GM23338 (cell line): ENCODE measurements at regions not wholly inside any gene's neighbourhood (a gene's known extent, or its start where the extent isn't known, plus 50 kb on each side); places are given as distances from the start of the nearest gene placed in this dataset.

Experiments used
- ATAC-seq: fragments of 200-7000 bp; cut with Tn5 transposase; 3 replicates; pipeline ENCODE4 v1.9.1; 2020
- DNase-seq: peaks from one replicate; pipeline ENCODE4 v3.0.0-alpha.2; 2015; ENCODE audit warnings: low spot score
- H2AFZ ChIP-seq: fragments of 200-600 bp; sonication (generic); 2 replicates; pipeline ENCODE4 v1.8.0; 2016; ENCODE audit warnings: antibody characterized with exemption, mild to moderate bottlenecking, moderate library complexity
- H3F3A ChIP-seq: fragments of 200-600 bp; sonication (generic); replicated peaks from 2 replicates; pipeline ENCODE4 v1.8.0; 2017; ENCODE audit warnings: antibody characterized with exemption, mixed run types, low read depth
- H3K27ac ChIP-seq: fragments of 200-600 bp; sonication (generic); 2 replicates; pipeline ENCODE4 v1.6.1; 2016; ENCODE audit warnings: low read depth
- H3K27me3 ChIP-seq: fragments of 200-600 bp; sonication (generic); 2 replicates; pipeline ENCODE4 v1.8.0; 2016; ENCODE audit warnings: mild to moderate bottlenecking, mixed run types, moderate library complexity; ENCODE audit not compliant: insufficient read depth
- H3K36me3 ChIP-seq: fragments of 200-600 bp; sonication (generic); 2 replicates; pipeline ENCODE4 v1.8.0; 2016; ENCODE audit warnings: mild to moderate bottlenecking; ENCODE audit not compliant: insufficient read depth
- H3K4me1 ChIP-seq: fragments of 200-600 bp; sonication (generic); 2 replicates; pipeline ENCODE4 v1.8.0; 2016; ENCODE audit warnings: mild to moderate bottlenecking, moderate library complexity; ENCODE audit not compliant: insufficient read depth
- H3K4me2 ChIP-seq: fragments of 200-600 bp; sonication (generic); 2 replicates; pipeline ENCODE4 v1.7.1; 2017; ENCODE audit warnings: mixed run types
- H3K4me3 ChIP-seq: fragments of 200-600 bp; sonication (generic); 2 replicates; pipeline ENCODE4 v1.6.1; 2016; ENCODE audit warnings: mixed run types
- H3K79me2 ChIP-seq: fragments of 200-600 bp; sonication (generic); replicated peaks from 2 replicates; pipeline ENCODE4 v1.8.0; 2017; ENCODE audit warnings: mild to moderate bottlenecking; ENCODE audit not compliant: insufficient read depth
- H3K9me2 ChIP-seq: fragments of 200-600 bp; sonication (generic); 2 replicates; pipeline ENCODE4 v1.8.0; 2017; ENCODE audit not compliant: insufficient read depth
- H4K20me1 ChIP-seq: fragments of 200-600 bp; sonication (generic); replicated peaks from 2 replicates; pipeline ENCODE4 v1.8.0; 2017; ENCODE audit warnings: mild to moderate bottlenecking; ENCODE audit not compliant: insufficient read depth
- H3K27ac Mint-ChIP-seq: 2 replicates; pipeline ENCODE4 v1.8.0; 2020; ENCODE audit warnings: inconsistent platforms, mild to moderate bottlenecking, moderate library complexity, mixed read lengths
- H3K27me3 Mint-ChIP-seq: 3 replicates; pipeline ENCODE4 v1.8.0; 2022; ENCODE audit warnings: low read depth, mild to moderate bottlenecking, moderate library complexity, mixed read lengths, inconsistent platforms; ENCODE audit not compliant: insufficient read depth, poor library complexity
- H3K36me3 Mint-ChIP-seq: 3 replicates; pipeline ENCODE4 v1.8.0; 2021; ENCODE audit warnings: low read depth, mild to moderate bottlenecking, inconsistent platforms, moderate library complexity, mixed read lengths
- H3K4me1 Mint-ChIP-seq: 3 replicates; pipeline ENCODE4 v1.8.0; 2020; ENCODE audit warnings: mild to moderate bottlenecking, inconsistent platforms, mixed read lengths
- H3K4me3 Mint-ChIP-seq: 3 replicates; pipeline ENCODE4 v1.8.0; 2021; ENCODE audit warnings: moderate library complexity, mild to moderate bottlenecking, inconsistent platforms, mixed read lengths
- H3K9me3 Mint-ChIP-seq: 3 replicates; pipeline ENCODE4 v1.8.0; 2020; ENCODE audit warnings: moderate library complexity, mild to moderate bottlenecking, inconsistent platforms, mixed read lengths
- EZH2 ChIP-seq: fragments of 200-600 bp; sonication (generic); IDR thresholded peaks from one replicate; pipeline ENCODE4 v1.8.0; 2017; ENCODE audit warnings: antibody characterized with exemption, mild to moderate bottlenecking, low read depth; ENCODE audit not compliant: unreplicated experiment
- EZH2phosphoT487 ChIP-seq: fragments of 200-600 bp; sonication (generic); IDR thresholded peaks from one replicate; pipeline ENCODE4 v1.8.1; 2018; ENCODE audit warnings: antibody characterized with exemption; ENCODE audit not compliant: unreplicated experiment
- NANOG ChIP-seq: IDR thresholded peaks from 2 replicates; pipeline ENCODE4 v1.6.1; 2016; ENCODE audit warnings: antibody characterized with exemption, borderline replicate concordance
- POLR2AphosphoS5 ChIP-seq: IDR thresholded peaks from 2 replicates; pipeline ENCODE4 v1.6.1; 2016; ENCODE audit warnings: antibody characterized with exemption, low read depth
- STAT1 ChIP-seq: IDR thresholded peaks from one replicate; pipeline ENCODE4 v1.6.1; 2016; ENCODE audit warnings: antibody characterized with exemption; ENCODE audit not compliant: unreplicated experiment
- ZNF114 ChIP-seq: fragments of 250-450 bp; sonication (Bioruptor Pico); IDR thresholded peaks from 2 replicates; pipeline ENCODE4 v1.5.0; 2020; ENCODE audit warnings: mild to moderate bottlenecking, moderate library complexity
- ZNF331 ChIP-seq: fragments of 250-450 bp; sonication (Bioruptor Pico); IDR thresholded peaks from 2 replicates; pipeline ENCODE4 v1.5.0; 2020; ENCODE audit warnings: low read depth, mild to moderate bottlenecking, moderate library complexity
- TF ChIP-seq, protein P1 (sequence below): IDR thresholded peaks from 2 replicates; pipeline ENCODE4 v1.6.1; 2016; ENCODE audit warnings: antibody characterized with exemption
- TF ChIP-seq, protein P2 (sequence below): IDR thresholded peaks from one replicate; pipeline ENCODE4 v1.6.1; 2018; ENCODE audit warnings: antibody characterized with exemption; ENCODE audit not compliant: unreplicated experiment
- TF ChIP-seq, protein P3 (sequence below): fragments of 250-450 bp; sonication (Bioruptor Pico); IDR thresholded peaks from 2 replicates; pipeline ENCODE4 v1.5.0; 2020; ENCODE audit warnings: mild to moderate bottlenecking, moderate library complexity

DNA sequence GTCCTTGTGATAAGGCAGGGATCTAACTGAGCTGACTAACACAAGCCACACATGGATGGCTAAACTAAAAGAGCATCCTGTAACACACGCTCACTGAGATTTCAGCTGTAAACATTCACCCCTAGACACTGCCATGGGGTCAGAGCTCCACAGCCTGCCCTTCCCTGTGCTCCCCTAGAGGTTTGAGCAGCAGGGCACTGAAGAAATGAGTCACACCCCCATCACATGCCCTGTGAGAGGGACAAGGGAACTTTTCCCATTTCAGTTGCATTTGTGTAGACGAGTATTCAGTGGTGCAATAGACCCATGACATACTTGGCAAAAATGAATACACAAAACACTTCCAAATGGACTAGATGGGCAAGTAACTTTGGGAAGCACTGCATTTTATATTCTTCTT is 402.4 kb upstream of the LRRTM1 start:
- Histone ChIP-seq H3K27ac (no peak overlapping the region), H3K4me3 (no peak overlapping the region), H4K20me1 (no peaks in the 10 kb centered on the region), H3K79me2 (no peaks in the 10 kb centered on the region), H3K4me1 (no peaks in the 10 kb centered on the region), H3K9me2 (no peaks in the 10 kb centered on the region), H3K4me2 (no peak overlapping the region), H3F3A (no peaks in the 10 kb centered on the region), H3K27me3 (no peaks in the 10 kb centered on the region), H2AFZ (peak overlapping the region; percentile 78; the same call in 1 of the 2 replicates), H3K36me3 (no peaks in the 10 kb centered on the region)
- H3K27ac Mint-ChIP-seq = no peak overlapping the region
- no peaks in the 10 kb centered on the region for H3K9me3 Mint-ChIP-seq
- H3K4me1 Mint-ChIP-seq = peaks cover 6% of the 10 kb centered on the region; the same call in 2 of the 3 replicates
- no peak overlapping the region for H3K4me3 Mint-ChIP-seq
- ATAC-seq (no peak), DNase-seq (no peak)
- no peaks in the 10 kb centered on the region for H3K36me3 Mint-ChIP-seq
- TF ChIP-seq, protein P1, sequence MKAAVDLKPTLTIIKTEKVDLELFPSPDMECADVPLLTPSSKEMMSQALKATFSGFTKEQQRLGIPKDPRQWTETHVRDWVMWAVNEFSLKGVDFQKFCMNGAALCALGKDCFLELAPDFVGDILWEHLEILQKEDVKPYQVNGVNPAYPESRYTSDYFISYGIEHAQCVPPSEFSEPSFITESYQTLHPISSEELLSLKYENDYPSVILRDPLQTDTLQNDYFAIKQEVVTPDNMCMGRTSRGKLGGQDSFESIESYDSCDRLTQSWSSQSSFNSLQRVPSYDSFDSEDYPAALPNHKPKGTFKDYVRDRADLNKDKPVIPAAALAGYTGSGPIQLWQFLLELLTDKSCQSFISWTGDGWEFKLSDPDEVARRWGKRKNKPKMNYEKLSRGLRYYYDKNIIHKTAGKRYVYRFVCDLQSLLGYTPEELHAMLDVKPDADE = no peak
- TF ChIP-seq EZH2 (no peak), ZNF114 (CRISPR knock-in tag) (no peak)
- H3K27me3 Mint-ChIP-seq = no peaks in the 10 kb centered on the region

DNA sequence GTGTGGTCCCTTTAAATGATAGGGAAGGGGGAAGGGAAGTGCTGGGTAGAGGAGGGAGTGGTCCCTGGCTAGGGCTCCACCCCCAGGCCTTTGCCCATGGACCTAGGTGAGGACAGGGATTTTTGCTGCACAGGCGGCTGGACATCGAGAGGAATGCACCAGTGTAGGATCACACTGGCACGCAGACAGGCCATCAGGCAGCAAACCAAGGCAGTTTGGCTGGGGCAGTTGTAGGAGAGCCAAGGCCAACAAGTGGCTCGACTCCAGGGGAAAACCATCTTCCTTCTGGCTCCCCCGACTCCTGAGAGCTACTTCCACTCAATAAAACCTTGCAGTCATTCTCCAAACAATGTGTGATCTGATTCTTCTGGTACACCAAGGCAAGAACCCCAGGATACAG is 402.0 kb upstream of the LRRTM1 start:
- Mint-ChIP-seq H3K4me3 (no peak overlapping the region), H3K4me1 (peaks cover 6% of the 10 kb centered on the region; the same call in 2 of the 3 replicates), H3K36me3 (no peaks in the 10 kb centered on the region), H3K27ac (no peak overlapping the region), H3K27me3 (no peaks in the 10 kb centered on the region), H3K9me3 (no peaks in the 10 kb centered on the region)
- no peak overlapping the region for H3K4me2 ChIP-seq
- H3K9me2 ChIP-seq = no peaks in the 10 kb centered on the region
- H3K27me3 ChIP-seq = no peaks in the 10 kb centered on the region
- TF ChIP-seq ZNF331 (CRISPR knock-in tag) (no peak), ZNF114 (CRISPR knock-in tag) (no peak), NANOG (no peak), EZH2phosphoT487 (no peak), POLR2AphosphoS5 (no peak), STAT1 (no peak), EZH2 (no peak)
- TF ChIP-seq, protein P2, sequence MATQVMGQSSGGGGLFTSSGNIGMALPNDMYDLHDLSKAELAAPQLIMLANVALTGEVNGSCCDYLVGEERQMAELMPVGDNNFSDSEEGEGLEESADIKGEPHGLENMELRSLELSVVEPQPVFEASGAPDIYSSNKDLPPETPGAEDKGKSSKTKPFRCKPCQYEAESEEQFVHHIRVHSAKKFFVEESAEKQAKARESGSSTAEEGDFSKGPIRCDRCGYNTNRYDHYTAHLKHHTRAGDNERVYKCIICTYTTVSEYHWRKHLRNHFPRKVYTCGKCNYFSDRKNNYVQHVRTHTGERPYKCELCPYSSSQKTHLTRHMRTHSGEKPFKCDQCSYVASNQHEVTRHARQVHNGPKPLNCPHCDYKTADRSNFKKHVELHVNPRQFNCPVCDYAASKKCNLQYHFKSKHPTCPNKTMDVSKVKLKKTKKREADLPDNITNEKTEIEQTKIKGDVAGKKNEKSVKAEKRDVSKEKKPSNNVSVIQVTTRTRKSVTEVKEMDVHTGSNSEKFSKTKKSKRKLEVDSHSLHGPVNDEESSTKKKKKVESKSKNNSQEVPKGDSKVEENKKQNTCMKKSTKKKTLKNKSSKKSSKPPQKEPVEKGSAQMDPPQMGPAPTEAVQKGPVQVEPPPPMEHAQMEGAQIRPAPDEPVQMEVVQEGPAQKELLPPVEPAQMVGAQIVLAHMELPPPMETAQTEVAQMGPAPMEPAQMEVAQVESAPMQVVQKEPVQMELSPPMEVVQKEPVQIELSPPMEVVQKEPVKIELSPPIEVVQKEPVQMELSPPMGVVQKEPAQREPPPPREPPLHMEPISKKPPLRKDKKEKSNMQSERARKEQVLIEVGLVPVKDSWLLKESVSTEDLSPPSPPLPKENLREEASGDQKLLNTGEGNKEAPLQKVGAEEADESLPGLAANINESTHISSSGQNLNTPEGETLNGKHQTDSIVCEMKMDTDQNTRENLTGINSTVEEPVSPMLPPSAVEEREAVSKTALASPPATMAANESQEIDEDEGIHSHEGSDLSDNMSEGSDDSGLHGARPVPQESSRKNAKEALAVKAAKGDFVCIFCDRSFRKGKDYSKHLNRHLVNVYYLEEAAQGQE = no peak
- TF ChIP-seq, protein P1 = no peak
- TF ChIP-seq, protein P3, sequence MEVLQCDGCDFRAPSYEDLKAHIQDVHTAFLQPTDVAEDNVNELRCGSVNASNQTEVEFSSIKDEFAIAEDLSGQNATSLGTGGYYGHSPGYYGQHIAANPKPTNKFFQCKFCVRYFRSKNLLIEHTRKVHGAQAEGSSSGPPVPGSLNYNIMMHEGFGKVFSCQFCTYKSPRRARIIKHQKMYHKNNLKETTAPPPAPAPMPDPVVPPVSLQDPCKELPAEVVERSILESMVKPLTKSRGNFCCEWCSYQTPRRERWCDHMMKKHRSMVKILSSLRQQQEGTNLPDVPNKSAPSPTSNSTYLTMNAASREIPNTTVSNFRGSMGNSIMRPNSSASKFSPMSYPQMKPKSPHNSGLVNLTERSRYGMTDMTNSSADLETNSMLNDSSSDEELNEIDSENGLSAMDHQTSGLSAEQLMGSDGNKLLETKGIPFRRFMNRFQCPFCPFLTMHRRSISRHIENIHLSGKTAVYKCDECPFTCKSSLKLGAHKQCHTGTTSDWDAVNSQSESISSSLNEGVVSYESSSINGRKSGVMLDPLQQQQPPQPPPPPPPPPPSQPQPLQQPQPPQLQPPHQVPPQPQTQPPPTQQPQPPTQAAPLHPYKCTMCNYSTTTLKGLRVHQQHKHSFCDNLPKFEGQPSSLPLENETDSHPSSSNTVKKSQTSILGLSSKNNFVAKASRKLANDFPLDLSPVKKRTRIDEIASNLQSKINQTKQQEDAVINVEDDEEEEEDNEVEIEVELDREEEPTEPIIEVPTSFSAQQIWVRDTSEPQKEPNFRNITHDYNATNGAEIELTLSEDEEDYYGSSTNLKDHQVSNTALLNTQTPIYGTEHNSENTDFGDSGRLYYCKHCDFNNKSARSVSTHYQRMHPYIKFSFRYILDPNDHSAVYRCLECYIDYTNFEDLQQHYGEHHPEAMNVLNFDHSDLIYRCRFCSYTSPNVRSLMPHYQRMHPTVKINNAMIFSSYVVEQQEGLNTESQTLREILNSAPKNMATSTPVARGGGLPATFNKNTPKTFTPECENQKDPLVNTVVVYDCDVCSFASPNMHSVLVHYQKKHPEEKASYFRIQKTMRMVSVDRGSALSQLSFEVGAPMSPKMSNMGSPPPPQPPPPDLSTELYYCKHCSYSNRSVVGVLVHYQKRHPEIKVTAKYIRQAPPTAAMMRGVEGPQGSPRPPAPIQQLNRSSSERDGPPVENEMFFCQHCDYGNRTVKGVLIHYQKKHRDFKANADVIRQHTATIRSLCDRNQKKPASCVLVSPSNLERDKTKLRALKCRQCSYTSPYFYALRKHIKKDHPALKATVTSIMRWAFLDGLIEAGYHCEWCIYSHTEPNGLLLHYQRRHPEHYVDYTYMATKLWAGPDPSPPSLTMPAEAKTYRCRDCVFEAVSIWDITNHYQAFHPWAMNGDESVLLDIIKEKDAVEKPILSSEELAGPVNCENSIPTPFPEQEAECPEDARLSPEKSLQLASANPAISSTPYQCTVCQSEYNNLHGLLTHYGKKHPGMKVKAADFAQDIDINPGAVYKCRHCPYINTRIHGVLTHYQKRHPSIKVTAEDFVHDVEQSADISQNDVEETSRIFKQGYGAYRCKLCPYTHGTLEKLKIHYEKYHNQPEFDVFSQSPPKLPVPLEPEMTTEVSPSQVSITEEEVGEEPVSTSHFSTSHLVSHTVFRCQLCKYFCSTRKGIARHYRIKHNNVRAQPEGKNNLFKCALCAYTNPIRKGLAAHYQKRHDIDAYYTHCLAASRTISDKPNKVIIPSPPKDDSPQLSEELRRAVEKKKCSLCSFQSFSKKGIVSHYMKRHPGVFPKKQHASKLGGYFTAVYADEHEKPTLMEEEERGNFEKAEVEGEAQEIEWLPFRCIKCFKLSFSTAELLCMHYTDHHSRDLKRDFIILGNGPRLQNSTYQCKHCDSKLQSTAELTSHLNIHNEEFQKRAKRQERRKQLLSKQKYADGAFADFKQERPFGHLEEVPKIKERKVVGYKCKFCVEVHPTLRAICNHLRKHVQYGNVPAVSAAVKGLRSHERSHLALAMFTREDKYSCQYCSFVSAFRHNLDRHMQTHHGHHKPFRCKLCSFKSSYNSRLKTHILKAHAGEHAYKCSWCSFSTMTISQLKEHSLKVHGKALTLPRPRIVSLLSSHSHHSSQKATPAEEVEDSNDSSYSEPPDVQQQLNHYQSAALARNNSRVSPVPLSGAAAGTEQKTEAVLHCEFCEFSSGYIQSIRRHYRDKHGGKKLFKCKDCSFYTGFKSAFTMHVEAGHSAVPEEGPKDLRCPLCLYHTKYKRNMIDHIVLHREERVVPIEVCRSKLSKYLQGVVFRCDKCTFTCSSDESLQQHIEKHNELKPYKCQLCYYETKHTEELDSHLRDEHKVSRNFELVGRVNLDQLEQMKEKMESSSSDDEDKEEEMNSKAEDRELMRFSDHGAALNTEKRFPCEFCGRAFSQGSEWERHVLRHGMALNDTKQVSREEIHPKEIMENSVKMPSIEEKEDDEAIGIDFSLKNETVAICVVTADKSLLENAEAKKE = no peak
- no peaks in the 10 kb centered on the region for H3F3A ChIP-seq
- ATAC-seq = no peak
- H4K20me1 ChIP-seq = no peaks in the 10 kb centered on the region
- no peaks in the 10 kb centered on the region for H3K4me1 ChIP-seq
- H3K27ac ChIP-seq = no peak overlapping the region
- no peaks in the 10 kb centered on the region for H3K36me3 ChIP-seq
- H3K4me3 ChIP-seq = no peak overlapping the region
- DNase-seq = no peak
- peak overlapping the region; percentile 78; the same call in 1 of the 2 replicates for H2AFZ ChIP-seq
- H3K79me2 ChIP-seq = no peaks in the 10 kb centered on the region
